Right lobe of liver (tissue), 6 donors: ENCODE measurements at regions not wholly inside any gene's neighbourhood (a gene's known extent, or its start where the extent isn't known, plus 50 kb on each side); places are given as distances from the start of the nearest gene placed in this dataset.

Experiments
- ATAC-seq, 4 donors: fragments of 200-7000 bp; cut with Tn5 transposase; one replicate each; pipeline ENCODE4 v1.9.1; 2020; ENCODE audit warnings: mild to moderate bottlenecking in 4 of 4, moderate library complexity in 4 of 4
- DNase-seq, 3 donors: peaks; one replicate each; pipeline ENCODE4 v3.0.0-alpha.2; 2020
- H3K27ac ChIP-seq, 3 donors: fragments of 200-600 bp; one replicate each; pipeline ENCODE4 v1.8.0; 2022
- H3K27me3 ChIP-seq, 2 donors: fragments of 200-600 bp; one replicate each; pipeline ENCODE4 v1.8.0; 2022
- H3K36me3 ChIP-seq, 4 donors: fragments of 200-600 bp; sonication (generic) in 1 of 4; one replicate each; pipeline versions ENCODE4 v1.5.1 to v1.8.0; 2017 to 2022; ENCODE audit warnings: control low read depth in 1 of 4
- H3K4me1 ChIP-seq, 4 donors: fragments of 200-600 bp; sonication (generic) in 1 of 4; one replicate each; pipeline versions ENCODE4 v1.5.1 to v1.8.0; 2017 to 2022; ENCODE audit warnings: control low read depth in 1 of 4
- H3K4me3 ChIP-seq, 3 donors: fragments of 200-600 bp; one replicate each; pipeline ENCODE4 v1.8.0; 2022
- H3K9me3 ChIP-seq, 4 donors: fragments of 200-600 bp; sonication (generic) in 1 of 4; one replicate each; pipeline versions ENCODE4 v1.5.1 to v1.8.0; 2017 to 2022; ENCODE audit warnings: control low read depth in 1 of 4
- CTCF ChIP-seq, 4 donors: fragments of 200-600 bp in 3 of 4; fragments of 450-650 bp in 1 of 4; IDR thresholded peaks; one replicate each; pipeline versions ENCODE4 v1.5.1 to v1.8.0; 2016 to 2022; ENCODE audit warnings: antibody characterized with exemption in 4 of 4, mild to moderate bottlenecking in 2 of 4
- POLR2A ChIP-seq: fragments of 450-650 bp; IDR thresholded peaks from one replicate; pipeline ENCODE4 v1.6.1; 2017; ENCODE audit warnings: antibody characterized with exemption, mild to moderate bottlenecking
- WGBS: methylation state at CpG from one replicate; pipeline ENCODE4 v1.1.6; 2018; ENCODE audit warnings: low coverage, low lambda C conversion rate; ENCODE audit not compliant: insufficient coverage; ENCODE audit errors: missing lambda C conversion rate; 5-methylcytosine and 5-hydroxymethylcytosine counted together
- intact Hi-C, 2 donors: fragments of 100-400 bp; cut with DNase I; formaldehyde crosslinking; loops; one replicate each; pipeline versions ENCODE4 v1.11.2 to v1.14.1; 2022
- donor health status: DM: no; HTN: yes; CAD: no.
- donor health status: DM: no; HTN: no; CAD: no.
- donor health status: DM: no; HTN: no; CAD: no.
- donor health status: DM: no; HTN: yes; CAD: no.
- donor health status: DM: no; HTN: yes; CAD: no.

- intact Hi-C loops = no loop called here
- TF ChIP-seq CTCF (IDR thresholded peaks at IDR 0.05) (no peak), POLR2A (no peak)
- no peaks in the 10 kb centered on the region for H3K27me3 ChIP-seq
- no peak overlapping the region for H3K27ac ChIP-seq
- no peaks in the 10 kb centered on the region for H3K4me1 ChIP-seq
- 100% methylated on average over 1 of the region's 1 CpG for WGBS
- DNase-seq (no peak), ATAC-seq (no peak)
- H3K36me3 ChIP-seq = no peaks in the 10 kb centered on the region
- H3K9me3 ChIP-seq = peaks cover 0 to 4% (median 0%) of the 10 kb centered on the region in 4 donors
- no peak overlapping the region for H3K4me3 ChIP-seq
Measured at GRCh38 chr13:80825276-80825675, 484.4 kb upstream of the SPRY2 start.

GRCh38 chr13:80824229-80824628 is 483.3 kb upstream of the SPRY2 start:
- peak; percentile 95 to 100 (median 98) for ATAC-seq
- intact Hi-C loops = no loop called here
- WGBS = 15% methylated on average over 1 of the region's 1 CpG

GRCh38 chr13:80823472-80823871 is 482.5 kb upstream of the SPRY2 start:
- WGBS = 25% methylated on average over 1 of the region's 1 CpG
- intact Hi-C loops = no loop called here

More at GRCh38 chr13:80824229-80824628, 483.3 kb upstream of the SPRY2 start:
- H3K36me3 ChIP-seq = no peaks in the 10 kb centered on the region
- TF ChIP-seq POLR2A = no peak
- no peak for TF ChIP-seq CTCF (IDR thresholded peaks at IDR 0.05)
- H3K4me1 ChIP-seq = no peaks in the 10 kb centered on the region
- no peak overlapping the region for H3K4me3 ChIP-seq
- DNase-seq = no peak
- no peaks in the 10 kb centered on the region for H3K27me3 ChIP-seq
- peaks cover 0 to 4% (median 0%) of the 10 kb centered on the region in 4 donors for H3K9me3 ChIP-seq
- H3K27ac ChIP-seq = no peak overlapping the region

GRCh38 chr13:80821466-80821865 is 480.5 kb upstream of the SPRY2 start:
- Histone ChIP-seq H3K27me3 (no peaks in the 10 kb centered on the region), H3K36me3 (no peaks in the 10 kb centered on the region), H3K9me3 (no peaks in the 10 kb centered on the region), H3K4me1 (no peaks in the 10 kb centered on the region), H3K4me3 (no peak overlapping the region), H3K27ac (no peak overlapping the region)
- DNase-seq (no peak), ATAC-seq (no peak)
- intact Hi-C loops = no loop called here
- TF ChIP-seq CTCF (IDR thresholded peaks at IDR 0.05) (no peak), POLR2A (no peak)

More at GRCh38 chr13:80823472-80823871, 482.5 kb upstream of the SPRY2 start:
- Histone ChIP-seq H3K36me3 (no peaks in the 10 kb centered on the region), H3K27me3 (no peaks in the 10 kb centered on the region), H3K27ac (no peak overlapping the region), H3K9me3 (peaks cover 0 to 1% (median 0%) of the 10 kb centered on the region in 4 donors), H3K4me3 (no peak overlapping the region), H3K4me1 (no peaks in the 10 kb centered on the region)
- DNase-seq = no peak
- no peak for ATAC-seq
- TF ChIP-seq CTCF (IDR thresholded peaks at IDR 0.05) = no peak
- TF ChIP-seq POLR2A = no peak

- TF ChIP-seq CTCF (IDR thresholded peaks at IDR 0.05) (no peak), POLR2A (no peak)
Measured at GRCh38 chr13:80817979-80818378, 477.1 kb upstream of the SPRY2 start.

More at GRCh38 chr13:80817979-80818378, 477.1 kb upstream of the SPRY2 start:
- Histone ChIP-seq H3K4me3 (no peak overlapping the region), H3K4me1 (no peaks in the 10 kb centered on the region), H3K27me3 (no peaks in the 10 kb centered on the region), H3K36me3 (no peaks in the 10 kb centered on the region), H3K9me3 (no peaks in the 10 kb centered on the region), H3K27ac (no peak overlapping the region)
- no peak for ATAC-seq
- intact Hi-C loops = no loop called here
- DNase-seq = no peak
- WGBS = 74% methylated on average over 1 of the region's 1 CpG
